ENCODE measurements at regions not wholly inside any gene's neighbourhood (a gene's known extent, or its start where the extent isn't known, plus 50 kb on each side); places are given as distances from the start of the nearest gene placed in this dataset.

DNA sequence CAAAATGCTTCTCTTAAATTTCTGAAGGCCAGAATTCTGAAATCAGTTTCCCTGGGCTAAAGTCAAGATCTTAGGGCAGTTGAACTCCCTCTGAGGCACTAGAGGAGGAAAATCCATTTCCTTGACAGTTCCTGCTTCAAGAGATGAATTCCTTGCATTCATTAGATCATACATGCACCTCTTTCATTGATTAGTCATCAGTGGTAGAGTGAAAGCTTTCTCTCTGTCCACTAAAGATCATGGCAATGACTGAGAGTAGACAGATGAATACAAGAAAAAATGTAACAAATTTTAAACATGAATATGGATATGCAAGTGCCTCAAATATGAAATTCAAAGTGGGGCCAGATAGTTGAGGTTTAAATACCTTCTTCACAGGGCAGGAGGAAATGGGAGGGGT is 693.4 kb upstream of the TMEFF2 start:
- TF ChIP-seq, protein P1, sequence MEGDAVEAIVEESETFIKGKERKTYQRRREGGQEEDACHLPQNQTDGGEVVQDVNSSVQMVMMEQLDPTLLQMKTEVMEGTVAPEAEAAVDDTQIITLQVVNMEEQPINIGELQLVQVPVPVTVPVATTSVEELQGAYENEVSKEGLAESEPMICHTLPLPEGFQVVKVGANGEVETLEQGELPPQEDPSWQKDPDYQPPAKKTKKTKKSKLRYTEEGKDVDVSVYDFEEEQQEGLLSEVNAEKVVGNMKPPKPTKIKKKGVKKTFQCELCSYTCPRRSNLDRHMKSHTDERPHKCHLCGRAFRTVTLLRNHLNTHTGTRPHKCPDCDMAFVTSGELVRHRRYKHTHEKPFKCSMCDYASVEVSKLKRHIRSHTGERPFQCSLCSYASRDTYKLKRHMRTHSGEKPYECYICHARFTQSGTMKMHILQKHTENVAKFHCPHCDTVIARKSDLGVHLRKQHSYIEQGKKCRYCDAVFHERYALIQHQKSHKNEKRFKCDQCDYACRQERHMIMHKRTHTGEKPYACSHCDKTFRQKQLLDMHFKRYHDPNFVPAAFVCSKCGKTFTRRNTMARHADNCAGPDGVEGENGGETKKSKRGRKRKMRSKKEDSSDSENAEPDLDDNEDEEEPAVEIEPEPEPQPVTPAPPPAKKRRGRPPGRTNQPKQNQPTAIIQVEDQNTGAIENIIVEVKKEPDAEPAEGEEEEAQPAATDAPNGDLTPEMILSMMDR (IDR thresholded peaks at IDR 0.05): no peak
- TF ChIP-seq EZH2 (IDR thresholded peaks at IDR 0.05; ENCODE audit: borderline replicate concordance, insufficient read depth, low read depth, low read length, poor library complexity, severe bottlenecking): no peak

Data from B cell (primary cell).